ENCODE measurements at regions not wholly inside any gene's neighbourhood (a gene's known extent, or its start where the extent isn't known, plus 50 kb on each side); places are given as distances from the start of the nearest gene placed in this dataset.

DNA sequence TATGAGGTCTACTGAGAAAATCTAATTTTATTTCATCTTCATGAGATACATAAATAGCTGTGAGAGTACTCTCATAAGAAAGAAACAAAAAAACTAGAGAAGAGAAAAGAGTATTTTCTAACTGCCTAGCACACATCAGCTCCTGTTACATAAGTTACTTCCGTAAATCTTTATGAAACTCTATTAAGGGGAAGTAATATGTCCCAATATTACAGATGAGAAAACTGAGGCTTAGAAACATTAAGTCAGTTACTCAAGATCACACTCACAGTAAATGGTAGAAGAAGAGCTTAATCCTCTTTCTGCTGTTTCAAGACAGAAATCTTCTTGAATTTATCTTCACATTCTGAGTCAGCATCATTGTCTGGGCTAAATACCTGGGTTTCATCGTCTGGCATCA is 164.1 kb downstream of the DTHD1 start:
- no peak overlapping the region for H3K27ac ChIP-seq (ENCODE audit: low read depth, low read length)
- H3K36me3 ChIP-seq (ENCODE audit: control insufficient read depth, insufficient read depth, low read length) = no peaks in the 10 kb centered on the region
- H3K27me3 ChIP-seq (ENCODE audit: control insufficient read depth, insufficient read depth, low read length) = no peaks in the 10 kb centered on the region
- H3K4me1 ChIP-seq (ENCODE audit: control insufficient read depth, insufficient read depth, low read length) = no peaks in the 10 kb centered on the region
- H3K9ac ChIP-seq (ENCODE audit: low read length) = no peak overlapping the region
- no peak overlapping the region for H3K4me3 ChIP-seq (ENCODE audit: low read length)

DNA sequence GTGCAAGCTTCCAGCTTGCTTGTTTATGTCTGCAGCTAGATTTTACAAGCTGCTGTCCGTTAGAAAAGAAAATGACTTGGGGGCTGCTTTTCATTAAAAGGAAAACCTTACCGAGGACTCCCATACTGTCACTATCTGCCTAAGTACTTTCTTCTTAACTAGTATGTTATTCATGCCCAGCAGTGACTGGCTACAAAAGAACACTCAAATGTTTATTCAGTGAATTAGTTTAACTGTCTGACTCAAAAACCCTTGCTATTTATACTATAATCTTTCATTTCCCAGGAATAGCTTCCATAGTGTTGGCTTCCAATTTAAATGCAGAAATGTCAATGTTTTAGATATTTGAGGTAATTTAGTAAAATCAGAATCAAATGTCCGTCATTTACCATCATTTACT is 164.9 kb downstream of the DTHD1 start:
- Histone ChIP-seq H3K9ac (ENCODE audit: low read length) (no peak overlapping the region), H3K27me3 (ENCODE audit: control insufficient read depth, insufficient read depth, low read length) (no peaks in the 10 kb centered on the region), H3K4me1 (ENCODE audit: control insufficient read depth, insufficient read depth, low read length) (no peaks in the 10 kb centered on the region), H3K36me3 (ENCODE audit: control insufficient read depth, insufficient read depth, low read length) (no peaks in the 10 kb centered on the region), H3K27ac (ENCODE audit: low read depth, low read length) (no peak overlapping the region), H3K4me3 (ENCODE audit: low read length) (no peak overlapping the region)

DNA sequence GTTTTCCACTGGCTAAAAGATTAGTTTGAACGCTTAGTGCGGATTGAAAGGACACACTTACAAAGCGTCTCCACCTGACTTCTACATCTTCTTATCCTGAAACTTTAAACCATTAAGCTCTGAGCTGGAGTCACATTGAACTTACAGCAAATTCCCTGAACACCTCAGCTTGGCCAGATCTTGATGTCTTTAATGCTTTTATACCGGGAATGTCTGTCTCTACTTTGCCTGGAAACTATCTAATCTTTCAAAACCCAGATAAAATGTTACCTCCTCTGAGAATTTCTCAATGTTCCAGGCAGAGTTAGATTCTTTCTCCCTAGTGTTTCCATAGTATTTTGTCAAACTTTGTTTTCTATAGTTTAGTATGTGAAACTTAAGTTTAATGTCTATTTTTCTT is 179.9 kb downstream of the DTHD1 start:
- H3K27me3 ChIP-seq (ENCODE audit: control insufficient read depth, insufficient read depth, low read length) = no peaks in the 10 kb centered on the region
- no peak overlapping the region for H3K4me3 ChIP-seq (ENCODE audit: low read length)
- no peak overlapping the region for H3K9ac ChIP-seq (ENCODE audit: low read length)
- no peaks in the 10 kb centered on the region for H3K4me1 ChIP-seq (ENCODE audit: control insufficient read depth, insufficient read depth, low read length)
- H3K27ac ChIP-seq (ENCODE audit: low read depth, low read length) = no peak overlapping the region
- H3K36me3 ChIP-seq (ENCODE audit: control insufficient read depth, insufficient read depth, low read length) = no peaks in the 10 kb centered on the region

DNA sequence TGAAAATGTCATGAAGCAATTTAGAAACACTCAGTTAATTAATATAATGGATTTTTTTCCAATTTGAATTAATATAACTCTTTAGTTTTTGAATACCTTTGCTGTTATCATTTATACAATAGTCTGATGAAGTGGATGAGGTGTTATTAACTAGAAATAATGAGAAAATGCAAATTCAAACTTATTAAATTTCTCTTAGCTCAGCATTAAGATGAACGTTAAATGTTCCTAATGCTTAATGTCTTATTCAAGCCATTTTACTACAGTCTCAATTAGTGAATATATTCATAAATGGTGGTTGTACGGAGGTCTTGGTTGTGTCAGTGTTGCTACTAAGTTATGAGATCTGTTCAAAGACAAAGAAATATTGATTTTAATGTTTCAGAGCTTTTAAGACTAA is 186.3 kb downstream of the DTHD1 start:
- Histone ChIP-seq H3K9ac (ENCODE audit: low read length) (no peak overlapping the region), H3K27ac (ENCODE audit: low read depth, low read length) (no peak overlapping the region), H3K4me1 (ENCODE audit: control insufficient read depth, insufficient read depth, low read length) (no peaks in the 10 kb centered on the region), H3K4me3 (ENCODE audit: low read length) (no peak overlapping the region), H3K27me3 (ENCODE audit: control insufficient read depth, insufficient read depth, low read length) (no peaks in the 10 kb centered on the region), H3K36me3 (ENCODE audit: control insufficient read depth, insufficient read depth, low read length) (no peaks in the 10 kb centered on the region)

DNA sequence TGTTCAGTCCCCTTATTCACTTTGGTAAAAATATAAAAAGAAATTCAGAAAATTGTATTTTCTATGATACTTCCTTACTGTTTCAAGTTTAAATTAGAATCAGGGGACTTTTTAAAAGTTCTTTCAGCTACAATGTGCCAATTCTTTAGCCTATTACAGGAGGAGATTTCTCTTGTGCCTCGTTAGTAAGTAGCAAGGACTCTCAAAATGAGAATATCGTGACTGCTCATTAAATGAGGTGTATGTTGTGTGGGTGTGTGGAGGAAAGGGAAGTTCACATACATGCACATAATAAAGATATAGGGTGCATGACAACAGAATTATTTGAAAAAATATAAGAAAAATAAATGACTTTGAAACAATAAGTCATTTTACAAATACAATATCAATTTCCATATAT is 190.5 kb downstream of the DTHD1 start:
- no peaks in the 10 kb centered on the region for H3K36me3 ChIP-seq (ENCODE audit: control insufficient read depth, insufficient read depth, low read length)
- H3K9ac ChIP-seq (ENCODE audit: low read length) = no peak overlapping the region
- H3K27me3 ChIP-seq (ENCODE audit: control insufficient read depth, insufficient read depth, low read length) = no peaks in the 10 kb centered on the region
- no peak overlapping the region for H3K4me3 ChIP-seq (ENCODE audit: low read length)
- H3K4me1 ChIP-seq (ENCODE audit: control insufficient read depth, insufficient read depth, low read length) = no peaks in the 10 kb centered on the region
- no peak overlapping the region for H3K27ac ChIP-seq (ENCODE audit: low read depth, low read length)

DNA sequence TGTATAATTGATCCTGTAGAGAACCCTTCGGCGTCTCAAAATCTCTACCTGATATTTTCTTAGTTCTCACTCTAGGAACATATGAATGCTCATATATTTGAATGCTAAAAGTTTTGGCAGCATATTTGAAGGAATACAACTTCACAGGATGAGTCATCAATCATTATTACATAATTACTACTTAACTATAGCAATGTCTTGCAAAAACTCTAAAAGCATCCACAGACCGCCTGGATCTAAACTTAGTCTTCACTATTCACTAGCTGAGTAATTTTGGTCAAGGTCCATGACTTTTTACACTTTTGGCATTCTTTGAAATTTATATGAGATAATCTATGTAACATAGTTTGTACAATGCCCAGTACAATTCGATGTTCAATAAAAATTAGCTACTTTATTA is 194.7 kb downstream of the DTHD1 start:
- Histone ChIP-seq H3K36me3 (ENCODE audit: control insufficient read depth, insufficient read depth, low read length) (no peaks in the 10 kb centered on the region), H3K27ac (ENCODE audit: low read depth, low read length) (no peak overlapping the region), H3K4me1 (ENCODE audit: control insufficient read depth, insufficient read depth, low read length) (no peaks in the 10 kb centered on the region), H3K9ac (ENCODE audit: low read length) (no peak overlapping the region), H3K27me3 (ENCODE audit: control insufficient read depth, insufficient read depth, low read length) (no peaks in the 10 kb centered on the region), H3K4me3 (ENCODE audit: low read length) (no peak overlapping the region)

DNA sequence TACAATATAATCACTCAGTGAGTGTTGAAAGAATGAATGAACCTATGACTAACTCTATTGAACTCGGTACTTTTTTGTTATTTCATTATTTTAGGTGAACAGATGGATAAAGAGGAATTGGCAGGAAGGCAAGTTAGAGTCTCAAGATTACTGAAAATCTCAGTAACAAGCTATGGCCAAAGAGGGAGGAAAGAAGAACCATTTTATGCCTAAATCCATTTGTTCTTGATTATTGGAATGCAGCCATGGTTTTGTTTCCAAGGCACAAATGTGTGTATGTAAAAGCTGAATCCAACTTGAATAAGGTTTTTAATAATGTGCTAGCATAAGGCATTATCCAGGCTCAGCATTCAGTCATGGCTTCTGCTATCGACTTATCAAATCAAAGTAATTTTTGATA is 196.4 kb downstream of the DTHD1 start:
- H3K36me3 ChIP-seq (ENCODE audit: control insufficient read depth, insufficient read depth, low read length) = no peaks in the 10 kb centered on the region
- no peak overlapping the region for H3K27ac ChIP-seq (ENCODE audit: low read depth, low read length)
- no peak overlapping the region for H3K4me3 ChIP-seq (ENCODE audit: low read length)
- H3K4me1 ChIP-seq (ENCODE audit: control insufficient read depth, insufficient read depth, low read length) = no peaks in the 10 kb centered on the region
- no peaks in the 10 kb centered on the region for H3K27me3 ChIP-seq (ENCODE audit: control insufficient read depth, insufficient read depth, low read length)
- no peak overlapping the region for H3K9ac ChIP-seq (ENCODE audit: low read length)

DNA sequence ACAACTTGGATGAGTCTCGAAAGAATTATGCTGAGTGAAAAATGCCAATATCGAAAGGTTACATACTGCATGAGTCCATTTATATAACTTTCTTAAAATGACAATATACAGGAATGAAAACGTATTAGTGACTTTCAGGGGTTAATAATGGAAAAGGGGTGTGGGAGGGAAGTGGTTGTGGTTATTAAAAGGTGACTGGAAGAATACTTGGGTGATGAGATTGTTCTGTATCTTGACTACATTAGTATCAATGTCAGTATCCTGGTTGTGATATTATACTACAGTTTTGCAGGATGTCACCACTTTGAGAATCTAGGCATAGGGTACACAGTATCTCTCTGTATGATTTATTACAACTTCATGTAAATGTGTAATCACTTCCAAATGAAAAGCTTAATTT is 204.5 kb downstream of the DTHD1 start:
- Histone ChIP-seq H3K9ac (ENCODE audit: low read length) (no peak overlapping the region), H3K4me1 (ENCODE audit: control insufficient read depth, insufficient read depth, low read length) (no peaks in the 10 kb centered on the region), H3K27me3 (ENCODE audit: control insufficient read depth, insufficient read depth, low read length) (no peaks in the 10 kb centered on the region), H3K27ac (ENCODE audit: low read depth, low read length) (no peak overlapping the region), H3K36me3 (ENCODE audit: control insufficient read depth, insufficient read depth, low read length) (no peaks in the 10 kb centered on the region), H3K4me3 (ENCODE audit: low read length) (no peak overlapping the region)

DNA sequence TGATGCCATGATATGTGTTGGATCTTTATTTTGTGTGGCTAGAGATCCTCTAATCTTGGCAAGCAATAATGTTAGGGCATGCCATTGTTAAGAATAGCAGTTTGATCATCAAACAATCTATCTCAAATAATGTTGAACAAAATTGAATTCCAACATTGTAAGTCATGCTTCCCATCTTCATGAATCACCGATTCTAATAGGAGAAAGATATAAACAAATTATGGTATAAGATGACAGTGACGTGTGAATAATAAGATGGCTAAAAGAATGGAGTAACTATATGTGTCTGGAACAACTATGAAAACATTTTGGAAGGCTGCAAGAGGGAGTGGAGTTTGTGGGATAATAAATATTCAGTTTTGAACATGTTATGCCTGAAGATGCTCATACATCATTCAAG is 208.4 kb downstream of the DTHD1 start:
- no peaks in the 10 kb centered on the region for H3K36me3 ChIP-seq (ENCODE audit: control insufficient read depth, insufficient read depth, low read length)
- H3K27me3 ChIP-seq (ENCODE audit: control insufficient read depth, insufficient read depth, low read length) = no peaks in the 10 kb centered on the region
- H3K27ac ChIP-seq (ENCODE audit: low read depth, low read length) = no peak overlapping the region
- no peaks in the 10 kb centered on the region for H3K4me1 ChIP-seq (ENCODE audit: control insufficient read depth, insufficient read depth, low read length)
- no peak overlapping the region for H3K4me3 ChIP-seq (ENCODE audit: low read length)
- no peak overlapping the region for H3K9ac ChIP-seq (ENCODE audit: low read length)

DNA sequence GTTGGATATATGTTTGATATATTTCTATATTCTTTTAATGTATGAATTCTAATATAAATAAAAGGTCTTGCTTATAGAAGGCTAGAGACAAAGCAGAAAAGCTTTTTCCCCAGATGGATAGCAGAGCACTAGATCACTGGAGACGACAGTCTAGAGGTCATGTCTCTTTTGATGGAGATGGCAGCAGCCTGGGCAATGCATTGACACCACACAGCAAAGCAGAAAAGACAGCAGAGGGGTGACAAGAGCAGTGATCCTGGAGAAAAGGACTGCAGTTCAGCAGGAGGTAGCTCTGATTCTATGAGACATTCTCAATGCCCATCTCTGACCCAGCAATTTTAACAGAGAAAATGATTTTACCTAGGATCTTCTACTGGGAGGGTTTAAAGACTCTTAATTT is 210.6 kb downstream of the DTHD1 start:
- Histone ChIP-seq H3K27ac (ENCODE audit: low read depth, low read length) (no peak overlapping the region), H3K27me3 (ENCODE audit: control insufficient read depth, insufficient read depth, low read length) (no peaks in the 10 kb centered on the region), H3K4me3 (ENCODE audit: low read length) (no peak overlapping the region), H3K9ac (ENCODE audit: low read length) (no peak overlapping the region), H3K36me3 (ENCODE audit: control insufficient read depth, insufficient read depth, low read length) (no peaks in the 10 kb centered on the region), H3K4me1 (ENCODE audit: control insufficient read depth, insufficient read depth, low read length) (no peaks in the 10 kb centered on the region)

DNA sequence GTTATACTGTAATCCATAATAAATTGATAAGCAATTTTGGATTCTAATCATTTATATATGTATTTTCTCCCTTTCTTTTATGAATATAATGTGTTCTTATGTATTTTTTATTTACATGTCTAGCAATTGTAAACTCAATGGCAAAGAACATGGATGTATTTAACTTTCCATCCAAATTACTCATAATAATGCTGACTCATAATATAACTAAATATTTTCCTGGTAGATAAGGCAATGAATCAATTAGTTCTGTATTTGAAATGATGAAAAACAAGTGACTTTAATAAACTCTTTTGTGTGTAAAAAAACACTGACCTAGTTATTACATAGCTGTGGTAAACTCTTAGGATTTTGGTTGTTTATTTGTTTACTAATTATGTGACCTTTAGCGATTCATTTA is 211.2 kb downstream of the DTHD1 start:
- Histone ChIP-seq H3K36me3 (ENCODE audit: control insufficient read depth, insufficient read depth, low read length) (no peaks in the 10 kb centered on the region), H3K27ac (ENCODE audit: low read depth, low read length) (no peak overlapping the region), H3K9ac (ENCODE audit: low read length) (no peak overlapping the region), H3K4me1 (ENCODE audit: control insufficient read depth, insufficient read depth, low read length) (no peaks in the 10 kb centered on the region), H3K27me3 (ENCODE audit: control insufficient read depth, insufficient read depth, low read length) (no peaks in the 10 kb centered on the region), H3K4me3 (ENCODE audit: low read length) (no peak overlapping the region)

DNA sequence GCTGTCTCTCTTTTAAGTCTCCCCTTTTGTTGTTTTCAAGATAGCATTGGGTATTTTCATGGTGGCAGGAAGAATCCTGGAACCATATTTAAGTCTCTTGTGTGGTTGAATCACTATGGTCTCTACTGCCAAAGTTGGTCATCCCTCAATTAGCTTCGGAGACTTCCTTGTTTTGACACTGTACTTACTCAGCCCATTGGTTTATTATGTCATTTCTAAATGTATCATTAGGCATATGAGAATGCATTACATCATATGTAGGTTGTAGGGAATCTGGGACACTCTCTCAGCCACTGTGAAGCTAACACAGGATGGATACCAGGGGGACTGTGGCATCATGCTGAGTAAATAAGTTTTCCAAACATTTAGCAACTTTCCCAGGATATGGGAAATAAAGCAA is 211.8 kb downstream of the DTHD1 start:
- no peak overlapping the region for H3K9ac ChIP-seq (ENCODE audit: low read length)
- H3K4me1 ChIP-seq (ENCODE audit: control insufficient read depth, insufficient read depth, low read length) = no peaks in the 10 kb centered on the region
- H3K27ac ChIP-seq (ENCODE audit: low read depth, low read length) = no peak overlapping the region
- H3K27me3 ChIP-seq (ENCODE audit: control insufficient read depth, insufficient read depth, low read length) = no peaks in the 10 kb centered on the region
- H3K4me3 ChIP-seq (ENCODE audit: low read length) = no peak overlapping the region
- H3K36me3 ChIP-seq (ENCODE audit: control insufficient read depth, insufficient read depth, low read length) = no peaks in the 10 kb centered on the region

DNA sequence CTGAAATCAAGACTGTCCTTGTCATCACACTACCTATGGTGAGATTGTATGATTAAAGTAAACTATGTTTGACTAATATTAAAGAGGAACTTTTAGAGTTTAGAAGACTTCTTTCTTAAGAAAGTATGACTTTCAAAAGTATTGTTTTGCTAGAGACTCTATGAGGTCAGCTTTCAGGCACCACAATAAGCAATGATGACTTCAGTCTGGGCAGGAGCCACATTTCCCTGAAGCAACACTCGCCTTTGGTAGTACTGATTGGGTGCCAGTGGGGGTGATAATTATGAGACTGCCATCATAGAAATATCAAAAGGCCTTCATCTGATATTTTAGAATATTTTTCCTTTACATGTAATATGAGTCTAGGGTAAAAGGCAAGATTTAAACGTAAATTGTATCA is 212.6 kb downstream of the DTHD1 start:
- Histone ChIP-seq H3K4me3 (ENCODE audit: low read length) (no peak overlapping the region), H3K4me1 (ENCODE audit: control insufficient read depth, insufficient read depth, low read length) (no peaks in the 10 kb centered on the region), H3K9ac (ENCODE audit: low read length) (no peak overlapping the region), H3K27ac (ENCODE audit: low read depth, low read length) (no peak overlapping the region), H3K36me3 (ENCODE audit: control insufficient read depth, insufficient read depth, low read length) (no peaks in the 10 kb centered on the region), H3K27me3 (ENCODE audit: control insufficient read depth, insufficient read depth, low read length) (no peaks in the 10 kb centered on the region)

DNA sequence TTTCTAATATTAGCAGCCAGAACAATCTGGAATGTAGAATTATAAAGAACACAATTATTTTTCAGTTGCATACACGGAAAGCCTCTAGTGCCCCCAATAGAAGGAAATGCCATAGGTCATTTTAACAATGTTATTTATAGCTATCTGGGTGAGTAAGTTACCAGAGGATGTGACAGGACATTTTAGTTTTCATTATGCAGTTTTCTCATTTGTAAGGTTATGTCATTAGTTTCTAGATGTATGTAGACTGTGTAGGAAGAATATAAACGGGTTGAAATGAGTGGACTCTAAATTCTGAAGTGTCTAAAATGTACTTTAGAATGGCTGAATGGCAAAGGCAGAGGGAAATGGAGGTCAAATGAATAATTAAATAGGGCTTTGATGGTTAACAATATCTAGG is 213.3 kb downstream of the DTHD1 start:
- Histone ChIP-seq H3K4me3 (ENCODE audit: low read length) (no peak overlapping the region), H3K36me3 (ENCODE audit: control insufficient read depth, insufficient read depth, low read length) (no peaks in the 10 kb centered on the region), H3K27me3 (ENCODE audit: control insufficient read depth, insufficient read depth, low read length) (no peaks in the 10 kb centered on the region), H3K27ac (ENCODE audit: low read depth, low read length) (no peak overlapping the region), H3K4me1 (ENCODE audit: control insufficient read depth, insufficient read depth, low read length) (no peaks in the 10 kb centered on the region), H3K9ac (ENCODE audit: low read length) (no peak overlapping the region)

Measured in rectal smooth muscle tissue (tissue), 1 donor.